GM12892 (cell line): ENCODE measurements at regions not wholly inside any gene's neighbourhood (a gene's known extent, or its start where the extent isn't known, plus 50 kb on each side); places are given as distances from the start of the nearest gene placed in this dataset.

Source experiments
- POLR2A ChIP-seq: IDR thresholded peaks from 2 replicates; pipeline ENCODE4 v1.6.1; 2011; ENCODE audit warnings: low read depth, low read length, control low read depth
- POLR2AphosphoS5 ChIP-seq: IDR thresholded peaks from 2 replicates; pipeline ENCODE4 v1.6.1; 2011; ENCODE audit warnings: low read depth, low read length, control low read depth
- TAF1 ChIP-seq: IDR thresholded peaks from 2 replicates; pipeline ENCODE4 v1.6.1; 2011; ENCODE audit warnings: low read depth, mild to moderate bottlenecking, control low read depth, low read length, borderline replicate concordance

DNA sequence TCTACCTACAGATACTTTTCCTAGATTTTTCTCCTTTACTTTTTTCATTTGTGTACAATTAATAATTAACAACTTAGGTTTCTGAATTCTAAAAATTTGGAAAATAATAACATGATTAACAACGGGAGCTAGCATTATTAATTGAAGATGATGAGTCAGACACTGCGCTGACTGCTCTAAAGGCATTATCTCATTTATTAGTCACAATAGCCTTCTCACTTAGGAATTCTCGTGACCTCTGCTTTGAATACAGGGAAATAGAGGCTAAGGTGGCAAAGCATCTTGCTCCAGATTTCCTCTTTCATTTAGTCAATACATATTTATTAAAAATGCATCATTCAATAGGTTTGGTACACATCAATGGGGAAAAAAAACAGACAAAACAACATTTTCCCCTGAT, 441.3 kb downstream of the PCDH18 start:
- TF ChIP-seq POLR2A: no peak
- TF ChIP-seq TAF1: no peak
- no peak for TF ChIP-seq POLR2AphosphoS5
